NCI-H187 treated with DMSO at 0.1 percent for 48 hours (cell line): ENCODE measurements at regions not wholly inside any gene's neighbourhood (a gene's known extent, or its start where the extent isn't known, plus 50 kb on each side); places are given as distances from the start of the nearest gene placed in this dataset.

Experiments used
- DNase-seq: peaks from one replicate; lab custom pipeline; 2025; lab: John Stamatoyannopoulos, UW

GRCh38 chr18:40944576-40944975, 1010.5 kb upstream of the PIK3C3 start:
- no peak for DNase-seq

- DNase-seq = no peak
Observed at GRCh38 chr18:40939656-40940515, 1015.1 kb upstream of the PIK3C3 start.

- no peak for DNase-seq
Observed at GRCh38 chr18:40938615-40939014, 1016.4 kb upstream of the PIK3C3 start.

GRCh38 chr18:40937386-40937785, 1017.6 kb upstream of the PIK3C3 start:
- DNase-seq = no peak

GRCh38 chr18:40935423-40935822, 1019.6 kb upstream of the PIK3C3 start:
- DNase-seq = no peak

GRCh38 chr18:40932862-40933261, 1022.2 kb upstream of the PIK3C3 start:
- DNase-seq = no peak

GRCh38 chr18:40930211-40930882, 1024.7 kb upstream of the PIK3C3 start:
- no peak for DNase-seq

GRCh38 chr18:40929399-40929798, 1025.6 kb upstream of the PIK3C3 start:
- DNase-seq = no peak

- no peak for DNase-seq
Observed at GRCh38 chr18:40926679-40927078, 1028.4 kb upstream of the PIK3C3 start.

- no peak for DNase-seq
Observed at GRCh38 chr18:40925071-40925541, 1029.9 kb upstream of the PIK3C3 start.

GRCh38 chr18:40921845-40922629, 1033.0 kb upstream of the PIK3C3 start:
- no peak for DNase-seq

GRCh38 chr18:40917056-40917455, 1038.0 kb upstream of the PIK3C3 start:
- DNase-seq = no peak

- DNase-seq = no peak
Observed at GRCh38 chr18:40915724-40916123, 1039.3 kb upstream of the PIK3C3 start.

- no peak for DNase-seq
Observed at GRCh38 chr18:40911582-40912254, 1043.3 kb upstream of the PIK3C3 start.

- DNase-seq = no peak
Observed at GRCh38 chr18:40911041-40911440, 1044.0 kb upstream of the PIK3C3 start.

- no peak for DNase-seq
Observed at GRCh38 chr18:40907842-40908241, 1047.2 kb upstream of the PIK3C3 start.

GRCh38 chr18:40904295-40904694, 1050.7 kb upstream of the PIK3C3 start:
- no peak for DNase-seq

- no peak for DNase-seq
Observed at GRCh38 chr18:40902436-40902835, 1052.6 kb upstream of the PIK3C3 start.

- peak; percentile 6 for DNase-seq
Observed at GRCh38 chr18:40897884-40898283, 1057.2 kb upstream of the PIK3C3 start.

- DNase-seq = no peak
Observed at GRCh38 chr18:40883271-40883670, 1071.8 kb upstream of the PIK3C3 start.

- no peak for DNase-seq
Observed at GRCh38 chr18:40882468-40882867, 1072.6 kb upstream of the PIK3C3 start.

GRCh38 chr18:40878371-40878770, 1076.7 kb upstream of the PIK3C3 start:
- no peak for DNase-seq
